DND-41 (cell line): ENCODE measurements at regions not wholly inside any gene's neighbourhood (a gene's known extent, or its start where the extent isn't known, plus 50 kb on each side); places are given as distances from the start of the nearest gene placed in this dataset.

Source experiments
- ATAC-seq: fragments of 200-7000 bp; cut with Tn5 transposase; 3 replicates; pipeline ENCODE4 v1.9.1; 2021; ENCODE audit warnings: low read depth; ENCODE audit not compliant: insufficient read depth
- DNase-seq: peaks from one replicate; pipeline ENCODE4 v3.0.0-alpha.2; 2020
- H2AFZ ChIP-seq: 2 replicates; pipeline ENCODE4 v1.6.0; 2012; ENCODE audit warnings: low read depth, low read length
- H3K27ac ChIP-seq: 2 replicates; pipeline ENCODE4 v1.5.1; 2012; ENCODE audit warnings: low read length, inconsistent platforms
- H3K27me3 ChIP-seq: fragments of 200-600 bp; sonication (generic); 2 replicates; pipeline ENCODE4 v1.6.0; 2012; ENCODE audit warnings: low read length, mild to moderate bottlenecking, inconsistent platforms; ENCODE audit not compliant: insufficient read depth, poor library complexity
- H3K36me3 ChIP-seq: 2 replicates; pipeline ENCODE4 v1.5.1; 2012; ENCODE audit warnings: low read length, inconsistent platforms; ENCODE audit not compliant: insufficient read depth
- H3K4me1 ChIP-seq: 2 replicates; pipeline ENCODE4 v1.5.1; 2012; ENCODE audit warnings: mild to moderate bottlenecking, low read length; ENCODE audit not compliant: insufficient read depth
- H3K4me2 ChIP-seq: 2 replicates; pipeline ENCODE4 v1.6.0; 2012; ENCODE audit warnings: mild to moderate bottlenecking, moderate library complexity, low read length, inconsistent platforms; ENCODE audit not compliant: insufficient read depth
- H3K4me3 ChIP-seq, 2 experiments: fragments of 200-600 bp in 1 of 2; shearing (Covaris generic) in 1 of 2; 2 replicates each; pipeline ENCODE4 v1.5.1; 2012 to 2016; ENCODE audit warnings: inconsistent platforms in 2 of 2, low read length in 2 of 2, mild to moderate bottlenecking in 2 of 2, low read depth in 1 of 2, moderate library complexity in 1 of 2
- H3K79me2 ChIP-seq: 2 replicates; pipeline ENCODE4 v1.6.0; 2012; ENCODE audit warnings: low read length, inconsistent platforms; ENCODE audit not compliant: insufficient read depth
- H3K9ac ChIP-seq: 2 replicates; pipeline ENCODE4 v1.6.0; 2012; ENCODE audit warnings: low read depth, mild to moderate bottlenecking, inconsistent platforms, low read length, moderate library complexity
- H3K9me3 ChIP-seq: 2 replicates; pipeline ENCODE4 v1.5.1; 2012; ENCODE audit warnings: low read length, moderate library complexity, mild to moderate bottlenecking, inconsistent platforms; ENCODE audit not compliant: insufficient read depth, severe bottlenecking
- H4K20me1 ChIP-seq: 2 replicates; pipeline ENCODE4 v1.6.0; 2012; ENCODE audit warnings: low read length; ENCODE audit not compliant: insufficient read depth
- CTCF ChIP-seq: IDR thresholded peaks from 2 replicates; pipeline ENCODE4 v1.5.1; 2012; ENCODE audit warnings: borderline replicate concordance, low read length, moderate library complexity, mild to moderate bottlenecking; ENCODE audit not compliant: poor library complexity, severe bottlenecking; ENCODE audit errors: extremely low read depth
- EZH2 ChIP-seq: IDR thresholded peaks from 3 replicates; pipeline ENCODE4 v1.6.1; 2012; ENCODE audit warnings: borderline replicate concordance, low read depth, mild to moderate bottlenecking, moderate library complexity, low read length, inconsistent platforms; ENCODE audit not compliant: severe bottlenecking

GRCh38 chr4:123819362-123820035 is 422.9 kb downstream of the SPRY1 start:
- DNase-seq (no peak), ATAC-seq (no peak)
- H4K20me1 ChIP-seq, result no peaks in the 10 kb centered on the region
- H3K4me2 ChIP-seq, result no peak overlapping the region
- H3K4me3 ChIP-seq, result no peak overlapping the region
- H3K27ac ChIP-seq, result no peak overlapping the region
- no peaks in the 10 kb centered on the region for H3K27me3 ChIP-seq
- no peaks in the 10 kb centered on the region for H3K36me3 ChIP-seq
- H3K9me3 ChIP-seq, result no peaks in the 10 kb centered on the region
- H3K9ac ChIP-seq, result no peak overlapping the region
- no peaks in the 10 kb centered on the region for H3K4me1 ChIP-seq
- no peak overlapping the region for H2AFZ ChIP-seq
- H3K79me2 ChIP-seq, result no peaks in the 10 kb centered on the region
- TF ChIP-seq CTCF (no peak), EZH2 (no peak)

GRCh38 chr4:123821861-123822260 is 425.3 kb downstream of the SPRY1 start:
- Histone ChIP-seq H3K9me3 (no peaks in the 10 kb centered on the region), H3K4me1 (no peaks in the 10 kb centered on the region), H2AFZ (no peak overlapping the region), H3K9ac (no peak overlapping the region), H3K27ac (no peak overlapping the region), H3K36me3 (no peaks in the 10 kb centered on the region), H4K20me1 (no peaks in the 10 kb centered on the region), H3K4me3 (no peak overlapping the region), H3K4me2 (no peak overlapping the region), H3K79me2 (no peaks in the 10 kb centered on the region), H3K27me3 (no peaks in the 10 kb centered on the region)
- TF ChIP-seq EZH2, result no peak
- no peak for TF ChIP-seq CTCF
- no peak for DNase-seq
- no peak for ATAC-seq

DNA sequence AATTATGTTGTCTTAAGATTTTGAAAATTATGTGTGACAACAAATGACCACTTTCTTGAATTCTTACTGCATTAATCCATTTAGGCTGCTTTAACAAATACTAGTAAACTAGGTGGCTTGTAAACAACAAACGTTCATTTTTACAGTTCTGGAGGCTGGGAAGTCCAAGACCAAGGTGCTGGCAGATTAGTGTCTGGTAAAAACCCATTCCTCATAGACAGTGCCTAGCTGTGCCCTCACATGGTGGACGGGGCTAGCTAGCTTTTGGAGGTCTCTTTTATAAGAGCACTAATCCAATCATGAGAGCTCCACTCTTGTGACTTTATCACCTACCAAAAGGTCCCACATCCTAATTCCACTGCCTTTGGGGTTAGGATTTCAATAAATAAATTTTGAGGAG is 425.8 kb downstream of the SPRY1 start:
- no peaks in the 10 kb centered on the region for H4K20me1 ChIP-seq
- no peaks in the 10 kb centered on the region for H3K79me2 ChIP-seq
- no peaks in the 10 kb centered on the region for H3K27me3 ChIP-seq
- TF ChIP-seq EZH2 (no peak), CTCF (no peak)
- H2AFZ ChIP-seq, result no peak overlapping the region
- ATAC-seq (no peak), DNase-seq (no peak)
- no peak overlapping the region for H3K4me3 ChIP-seq
- no peaks in the 10 kb centered on the region for H3K4me1 ChIP-seq
- H3K9ac ChIP-seq, result no peak overlapping the region
- no peak overlapping the region for H3K27ac ChIP-seq
- H3K36me3 ChIP-seq, result no peaks in the 10 kb centered on the region
- H3K4me2 ChIP-seq, result no peak overlapping the region
- no peaks in the 10 kb centered on the region for H3K9me3 ChIP-seq

GRCh38 chr4:123823244-123823643 is 426.6 kb downstream of the SPRY1 start:
- H3K4me2 ChIP-seq, result no peak overlapping the region
- DNase-seq (no peak), ATAC-seq (no peak)
- no peaks in the 10 kb centered on the region for H3K36me3 ChIP-seq
- H2AFZ ChIP-seq, result no peak overlapping the region
- H4K20me1 ChIP-seq, result no peaks in the 10 kb centered on the region
- TF ChIP-seq CTCF (no peak), EZH2 (no peak)
- no peaks in the 10 kb centered on the region for H3K27me3 ChIP-seq
- H3K9ac ChIP-seq, result no peak overlapping the region
- no peaks in the 10 kb centered on the region for H3K9me3 ChIP-seq
- no peaks in the 10 kb centered on the region for H3K4me1 ChIP-seq
- H3K79me2 ChIP-seq, result no peaks in the 10 kb centered on the region
- no peak overlapping the region for H3K4me3 ChIP-seq
- no peak overlapping the region for H3K27ac ChIP-seq
